HG03196 (cell line): ENCODE measurements at regions not wholly inside any gene's neighbourhood (a gene's known extent, or its start where the extent isn't known, plus 50 kb on each side); places are given as distances from the start of the nearest gene placed in this dataset.
A peak's percentile ranks its signal among the peaks of the same experiment; 100 is the strongest.

Experiments
- ATAC-seq: cut with Tn5 transposase; IDR thresholded peaks from one replicate; pipeline ENCODE4 v1.9.1; 2021; ENCODE audit not compliant: unreplicated experiment

DNA sequence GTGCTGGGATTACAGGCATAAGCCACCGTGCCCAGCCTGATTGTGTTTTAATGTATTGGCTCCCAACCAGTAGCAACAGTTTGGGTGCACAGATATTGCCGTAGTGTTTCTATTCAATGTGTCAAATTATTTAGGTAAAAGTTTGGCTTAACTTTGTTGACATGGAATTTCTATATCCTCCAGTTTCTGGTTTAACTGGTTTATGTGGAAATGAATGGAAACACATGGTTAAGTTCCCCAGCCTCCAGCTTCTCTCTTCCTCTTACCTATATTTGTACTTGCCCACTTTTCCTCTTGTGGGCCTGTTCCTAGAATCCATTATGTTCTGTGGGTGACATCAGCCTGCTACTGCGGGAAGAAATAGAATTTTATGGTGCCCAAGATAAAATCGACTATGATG lies 53.9 kb upstream of the ESR1 start:
- no peak for ATAC-seq

DNA sequence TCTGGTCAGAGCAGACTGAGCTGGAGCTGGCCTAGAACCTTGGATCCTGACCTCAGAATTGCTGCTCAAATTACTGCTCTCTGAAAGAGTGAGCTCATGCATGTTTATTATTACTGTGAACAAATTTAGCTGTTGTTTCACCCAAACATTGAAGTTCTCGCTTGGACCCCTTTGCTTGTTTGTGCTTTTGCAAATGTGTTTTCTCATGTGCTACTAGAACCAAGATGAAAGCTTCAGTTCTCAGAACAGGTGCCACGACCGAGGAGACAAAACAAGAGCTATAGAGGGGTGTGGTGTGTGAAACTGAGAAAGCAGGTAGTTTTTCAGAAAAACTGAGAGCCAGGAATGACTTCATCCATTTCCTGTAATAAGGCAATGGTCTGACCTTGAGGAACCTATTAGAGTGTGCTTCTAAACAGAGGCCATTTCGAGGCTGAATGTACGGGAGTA lies 50.0 kb upstream of the ESR1 start:
- peak; percentile 99 for ATAC-seq
